ENCODE measurements at regions not wholly inside any gene's neighbourhood (a gene's known extent, or its start where the extent isn't known, plus 50 kb on each side); places are given as distances from the start of the nearest gene placed in this dataset.

- H3K36me3 ChIP-seq (ENCODE audit: control insufficient read depth in 2 of 3, insufficient read depth in 3 of 3, low read length in 3 of 3), result no peaks in the 10 kb centered on the region
- H3K27me3 ChIP-seq (ENCODE audit: control insufficient read depth, insufficient read depth, low read length), result no peaks in the 10 kb centered on the region
- no peak overlapping the region for H3K9ac ChIP-seq (ENCODE audit: low read length in 3 of 3)
- no peaks in the 10 kb centered on the region for H3K9me3 ChIP-seq (ENCODE audit: control insufficient read depth in 2 of 3, insufficient read depth in 1 of 3, low read length in 3 of 3)
- H3K4me3 ChIP-seq (ENCODE audit: low read length in 3 of 3), result no peak overlapping the region
- FAIRE-seq, result no peak
- DNase-seq, result no peak
- no peak overlapping the region for H3K27ac ChIP-seq (ENCODE audit: low read depth in 2 of 2, low read length in 2 of 2)
- no peak for TF ChIP-seq CTCF (IDR thresholded peaks at IDR 0.05; ENCODE audit: borderline replicate concordance, extremely low read depth, insufficient read depth)
- intact Hi-C loops (cut with DNase I), result no loop called here
- no peaks in the 10 kb centered on the region for H3K4me1 ChIP-seq (ENCODE audit: control insufficient read depth in 2 of 3, insufficient read depth in 2 of 3, low read depth in 1 of 3, low read length in 3 of 3)
Observed at GRCh38 chr21:16269476-16269875, 539.7 kb downstream of the USP25 start.

DNA sequence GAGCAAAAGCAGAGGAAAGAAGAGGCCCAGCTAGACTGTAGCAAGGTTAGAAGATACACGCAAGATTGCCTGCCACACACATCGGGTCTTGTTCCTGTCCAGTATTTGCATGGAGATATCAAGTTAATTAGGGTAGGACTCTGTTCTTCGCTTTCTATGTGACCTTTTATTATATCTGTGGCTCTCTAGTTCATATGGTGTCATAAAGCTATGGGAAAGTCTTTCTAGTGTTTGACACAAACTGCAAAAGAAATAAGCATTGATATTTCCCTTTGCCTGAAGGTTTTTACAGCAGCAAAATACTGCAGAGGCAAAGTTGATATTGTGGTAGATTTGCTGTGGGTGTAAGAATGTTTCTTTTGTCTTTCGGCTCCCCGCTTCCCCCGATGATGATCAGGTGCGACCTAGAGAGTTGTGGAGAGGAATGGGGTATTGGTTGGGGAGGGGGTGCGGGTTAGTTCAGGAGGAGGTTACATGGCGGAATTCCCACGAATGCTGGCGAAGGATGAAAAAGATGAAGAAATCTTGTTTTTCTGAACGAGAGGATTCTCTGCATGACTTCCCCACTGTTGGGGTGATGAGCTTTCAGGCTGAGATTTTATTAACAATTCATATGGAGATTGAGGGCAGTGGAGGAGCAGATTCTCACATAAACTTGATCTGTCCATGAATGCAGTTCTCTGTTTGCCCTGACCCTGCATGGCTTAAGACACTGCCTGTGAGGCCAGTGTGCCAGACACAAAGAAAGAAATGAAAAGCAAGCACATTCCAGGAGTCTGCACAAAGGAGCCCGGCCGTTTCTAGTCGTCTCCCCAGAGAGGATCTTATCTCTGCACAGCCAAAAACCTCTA, 550.2 kb downstream of the USP25 start:
- Histone ChIP-seq H3K9me3 (ENCODE audit: control insufficient read depth in 2 of 3, insufficient read depth in 1 of 3, low read length in 3 of 3) (no peaks in the 10 kb centered on the region), H3K9ac (ENCODE audit: low read length in 3 of 3) (peak overlapping the region in 2 of 3 donors; percentile 10 to 41), H3K27me3 (ENCODE audit: control insufficient read depth, insufficient read depth, low read length) (no peaks in the 10 kb centered on the region), H3K4me1 (ENCODE audit: control insufficient read depth in 2 of 3, insufficient read depth in 2 of 3, low read depth in 1 of 3, low read length in 3 of 3) (peaks cover 0 to 22% (median 6%) of the 10 kb centered on the region in 3 donors), H3K27ac (ENCODE audit: low read depth in 2 of 2, low read length in 2 of 2) (peak overlapping the region; percentile 2 to 72), H3K4me3 (ENCODE audit: low read length in 3 of 3) (peak overlapping the region; percentile 34 to 49 (median 38)), H3K36me3 (ENCODE audit: control insufficient read depth in 2 of 3, insufficient read depth in 3 of 3, low read length in 3 of 3) (no peaks in the 10 kb centered on the region)
- FAIRE-seq (no peak), DNase-seq (peak; percentile 37 to 80 (median 55))
- intact Hi-C loops (cut with DNase I), result no loop called here
- TF ChIP-seq CTCF (IDR thresholded peaks at IDR 0.05; ENCODE audit: borderline replicate concordance, extremely low read depth, insufficient read depth), result no peak

GRCh38 chr21:16280686-16281091, 550.9 kb downstream of the USP25 start:
- TF ChIP-seq CTCF (IDR thresholded peaks at IDR 0.05; ENCODE audit: borderline replicate concordance, extremely low read depth, insufficient read depth), result no peak
- DNase-seq, result peak in 3 of 5 donors; percentile 9 to 67 (median 40)
- no peak for FAIRE-seq

More at GRCh38 chr21:16280686-16281091, 550.9 kb downstream of the USP25 start:
- Histone ChIP-seq H3K4me3 (ENCODE audit: low read length in 3 of 3) (peak overlapping the region in 2 of 3 donors; percentile 34 to 49), H3K36me3 (ENCODE audit: control insufficient read depth in 2 of 3, insufficient read depth in 3 of 3, low read length in 3 of 3) (no peaks in the 10 kb centered on the region), H3K4me1 (ENCODE audit: control insufficient read depth in 2 of 3, insufficient read depth in 2 of 3, low read depth in 1 of 3, low read length in 3 of 3) (peaks cover 0 to 22% (median 6%) of the 10 kb centered on the region in 3 donors), H3K27me3 (ENCODE audit: control insufficient read depth, insufficient read depth, low read length) (no peaks in the 10 kb centered on the region), H3K9me3 (ENCODE audit: control insufficient read depth in 2 of 3, insufficient read depth in 1 of 3, low read length in 3 of 3) (no peaks in the 10 kb centered on the region), H3K9ac (ENCODE audit: low read length in 3 of 3) (peak overlapping the region in 2 of 3 donors; percentile 10 to 21), H3K27ac (ENCODE audit: low read depth in 2 of 2, low read length in 2 of 2) (peak overlapping the region; percentile 26 to 72)
- intact Hi-C loops (cut with DNase I), result no loop called here
